Esophagus squamous epithelium (tissue), 5 donors: ENCODE measurements at regions not wholly inside any gene's neighbourhood (a gene's known extent, or its start where the extent isn't known, plus 50 kb on each side); places are given as distances from the start of the nearest gene placed in this dataset.

Experiments used
- DNase-seq: peaks from one replicate; lab custom pipeline; 2025; lab: John Stamatoyannopoulos, UW
- H3K27ac ChIP-seq, 4 donors: fragments of 200-600 bp; sonication (generic); one replicate each; pipeline ENCODE4 v1.5.1; 2016 to 2019; ENCODE audit warnings: mild to moderate bottlenecking in 1 of 4
- H3K27me3 ChIP-seq, 4 donors: fragments of 200-600 bp; sonication (generic); 1 replicate in 3 of 4; 2 replicates in 1 of 4; pipeline versions ENCODE4 v1.5.1 to v1.6.0; 2017 to 2021; ENCODE audit warnings: antibody characterized with exemption in 1 of 4
- H3K36me3 ChIP-seq, 3 donors: fragments of 200-600 bp; sonication (generic); one replicate each; pipeline ENCODE4 v1.5.1; 2016 to 2019
- H3K4me1 ChIP-seq, 3 donors: fragments of 200-600 bp; sonication (generic); one replicate each; pipeline ENCODE4 v1.5.1; 2017 to 2019
- H3K4me3 ChIP-seq, 4 donors: fragments of 200-600 bp; sonication (generic); 1 replicate in 3 of 4; 2 replicates in 1 of 4; pipeline ENCODE4 v1.5.1; 2016 to 2019; ENCODE audit warnings: mild to moderate bottlenecking in 2 of 4, moderate library complexity in 1 of 4
- H3K9me3 ChIP-seq, 3 donors: fragments of 200-600 bp; sonication (generic); one replicate each; pipeline ENCODE4 v1.5.1; 2016 to 2019
- POLR2A ChIP-seq, 4 donors: fragments of 450-650 bp; IDR thresholded peaks; one replicate each; pipeline ENCODE4 v1.6.1; 2017; ENCODE audit warnings: antibody characterized with exemption in 4 of 4, mild to moderate bottlenecking in 4 of 4, moderate library complexity in 3 of 4
- WGBS, 2 donors: methylation state at CpG; one replicate each; pipeline ENCODE4 v1.1.5; 2018; 5-methylcytosine and 5-hydroxymethylcytosine counted together
- intact Hi-C: fragments of 100-400 bp; cut with DNase I; formaldehyde crosslinking; loops from one replicate; pipeline ENCODE4 v1.15.0; 2022
- TF ChIP-seq, protein P1 (sequence below), 6 experiments: fragments of 450-650 bp in 4 of 6; fragments of 200-600 bp in 2 of 6; sonication (generic) in 2 of 6; IDR thresholded peaks; one replicate each; pipeline ENCODE4 v1.5.1; 2016 to 2019; ENCODE audit warnings: antibody characterized with exemption in 6 of 6, mild to moderate bottlenecking in 4 of 6, moderate library complexity in 4 of 6
- donor health status: DM: yes; HTN: yes; CAD: no.

DNA sequence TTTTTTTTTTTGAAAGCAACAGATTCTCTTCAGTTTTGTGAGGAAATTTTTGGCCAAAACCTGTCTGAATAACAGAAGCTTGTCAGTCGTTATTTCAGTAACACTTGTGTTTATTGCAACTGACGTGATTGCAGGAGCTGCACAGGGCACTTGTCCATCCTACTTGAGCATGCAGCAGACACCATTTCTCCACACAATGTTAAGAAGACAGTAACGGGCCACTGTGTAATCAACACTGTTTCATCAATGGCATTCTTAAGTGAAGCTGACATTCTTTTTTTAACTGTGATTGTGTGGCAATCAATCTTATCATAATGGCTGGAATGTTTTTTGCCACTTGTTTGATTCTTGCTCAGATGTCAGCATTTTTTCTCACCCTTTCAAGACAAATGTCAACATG, 50.1 kb upstream of the PIEZO2 start:
- no peaks in the 10 kb centered on the region for H3K4me1 ChIP-seq
- no peaks in the 10 kb centered on the region for H3K36me3 ChIP-seq
- 41 to 63% methylated on average over 3 of the region's 3 CpGs for WGBS, 2 donors
- H3K27ac ChIP-seq = no peak overlapping the region
- H3K9me3 ChIP-seq = no peaks in the 10 kb centered on the region
- intact Hi-C loops = no loop called here
- no peak for DNase-seq
- H3K4me3 ChIP-seq = no peak overlapping the region
- H3K27me3 ChIP-seq = no peaks in the 10 kb centered on the region
- no peak for TF ChIP-seq POLR2A (IDR thresholded peaks at IDR 0.05)
- TF ChIP-seq, protein P1, sequence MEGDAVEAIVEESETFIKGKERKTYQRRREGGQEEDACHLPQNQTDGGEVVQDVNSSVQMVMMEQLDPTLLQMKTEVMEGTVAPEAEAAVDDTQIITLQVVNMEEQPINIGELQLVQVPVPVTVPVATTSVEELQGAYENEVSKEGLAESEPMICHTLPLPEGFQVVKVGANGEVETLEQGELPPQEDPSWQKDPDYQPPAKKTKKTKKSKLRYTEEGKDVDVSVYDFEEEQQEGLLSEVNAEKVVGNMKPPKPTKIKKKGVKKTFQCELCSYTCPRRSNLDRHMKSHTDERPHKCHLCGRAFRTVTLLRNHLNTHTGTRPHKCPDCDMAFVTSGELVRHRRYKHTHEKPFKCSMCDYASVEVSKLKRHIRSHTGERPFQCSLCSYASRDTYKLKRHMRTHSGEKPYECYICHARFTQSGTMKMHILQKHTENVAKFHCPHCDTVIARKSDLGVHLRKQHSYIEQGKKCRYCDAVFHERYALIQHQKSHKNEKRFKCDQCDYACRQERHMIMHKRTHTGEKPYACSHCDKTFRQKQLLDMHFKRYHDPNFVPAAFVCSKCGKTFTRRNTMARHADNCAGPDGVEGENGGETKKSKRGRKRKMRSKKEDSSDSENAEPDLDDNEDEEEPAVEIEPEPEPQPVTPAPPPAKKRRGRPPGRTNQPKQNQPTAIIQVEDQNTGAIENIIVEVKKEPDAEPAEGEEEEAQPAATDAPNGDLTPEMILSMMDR (IDR thresholded peaks at IDR 0.05) = no peak
